Neural crest cell (in vitro differentiated cells): ENCODE measurements at regions not wholly inside any gene's neighbourhood (a gene's known extent, or its start where the extent isn't known, plus 50 kb on each side); places are given as distances from the start of the nearest gene placed in this dataset.

ENCODE experiments used
- DNase-seq: peaks from one replicate; pipeline ENCODE4 v3.0.0; 2021; ENCODE audit warnings: low read depth, mixed read lengths, low spot score
- H3K27ac Mint-ChIP-seq: one replicate; pipeline ENCODE4 v1.8.0; 2021; ENCODE audit warnings: mild to moderate bottlenecking, mixed read lengths; ENCODE audit not compliant: unreplicated experiment
- H3K27me3 Mint-ChIP-seq: 2 replicates; pipeline ENCODE4 v1.8.0; 2021; ENCODE audit warnings: low read depth, mild to moderate bottlenecking, mixed read lengths
- H3K36me3 Mint-ChIP-seq: 2 replicates; pipeline ENCODE4 v1.8.0; 2021; ENCODE audit warnings: low read depth, mild to moderate bottlenecking, mixed read lengths
- H3K4me1 Mint-ChIP-seq: 2 replicates; pipeline ENCODE4 v1.8.0; 2021; ENCODE audit warnings: mixed read lengths
- H3K4me3 Mint-ChIP-seq: one replicate; pipeline ENCODE4 v1.8.0; 2021; ENCODE audit warnings: mild to moderate bottlenecking, mixed read lengths
- H3K9me3 Mint-ChIP-seq: 2 replicates; pipeline ENCODE4 v1.8.0; 2021; ENCODE audit warnings: mixed read lengths
- TF ChIP-seq, protein P1 (sequence below): fragments of 200-600 bp; sonication (generic); conservative IDR thresholded peaks from 2 replicates; pipeline ENCODE4 v1.5.0; 2021; ENCODE audit warnings: antibody characterized with exemption, mild to moderate bottlenecking

DNA sequence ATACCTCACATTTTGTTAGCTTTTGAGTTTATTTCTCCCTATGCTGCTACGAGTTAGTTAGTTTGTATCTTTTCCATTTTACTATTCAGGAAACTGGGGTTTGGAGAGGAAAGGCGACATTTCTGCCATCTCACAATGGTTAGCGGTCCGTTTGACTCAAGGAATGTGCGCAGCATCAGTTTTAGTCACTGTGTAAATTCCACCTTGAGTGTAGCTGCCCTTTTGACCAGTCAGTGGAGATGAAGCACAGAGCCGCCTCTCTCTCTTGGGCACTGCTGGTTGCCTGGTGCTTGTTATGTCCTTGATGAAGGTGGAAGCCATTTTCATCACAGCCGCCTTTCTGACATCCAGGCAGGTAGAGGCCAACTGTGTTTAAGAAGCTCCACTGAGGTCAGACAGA is 185.5 kb downstream of the SCP2D1 start:
- H3K36me3 Mint-ChIP-seq = no peaks in the 10 kb centered on the region
- H3K4me3 Mint-ChIP-seq = no peak overlapping the region

DNA sequence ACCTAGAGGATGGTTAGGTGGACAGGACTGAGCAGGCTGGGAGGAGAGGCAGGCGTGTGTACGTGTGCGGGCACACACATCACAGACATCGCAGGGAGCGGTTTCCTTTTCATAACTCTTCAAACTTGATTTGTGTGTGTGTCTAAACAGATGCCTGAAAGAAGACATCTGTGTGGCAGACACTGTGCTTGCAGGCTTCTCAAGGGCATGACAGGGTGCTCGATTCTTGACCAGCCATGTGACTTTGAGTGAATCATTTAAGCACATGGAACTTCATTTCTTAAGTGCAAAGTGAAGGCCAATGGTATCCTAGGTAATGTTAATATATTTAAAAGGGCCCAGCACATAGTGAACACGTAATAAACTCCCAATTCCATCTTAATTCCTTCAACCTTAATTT is 186.5 kb downstream of the SCP2D1 start:
- Mint-ChIP-seq H3K4me1 (no peaks in the 10 kb centered on the region), H3K9me3 (no peaks in the 10 kb centered on the region), H3K4me3 (no peak overlapping the region), H3K27ac (no peak overlapping the region), H3K27me3 (peaks cover 13% of the 10 kb centered on the region), H3K36me3 (no peaks in the 10 kb centered on the region)
- DNase-seq = no peak
- TF ChIP-seq, protein P1, sequence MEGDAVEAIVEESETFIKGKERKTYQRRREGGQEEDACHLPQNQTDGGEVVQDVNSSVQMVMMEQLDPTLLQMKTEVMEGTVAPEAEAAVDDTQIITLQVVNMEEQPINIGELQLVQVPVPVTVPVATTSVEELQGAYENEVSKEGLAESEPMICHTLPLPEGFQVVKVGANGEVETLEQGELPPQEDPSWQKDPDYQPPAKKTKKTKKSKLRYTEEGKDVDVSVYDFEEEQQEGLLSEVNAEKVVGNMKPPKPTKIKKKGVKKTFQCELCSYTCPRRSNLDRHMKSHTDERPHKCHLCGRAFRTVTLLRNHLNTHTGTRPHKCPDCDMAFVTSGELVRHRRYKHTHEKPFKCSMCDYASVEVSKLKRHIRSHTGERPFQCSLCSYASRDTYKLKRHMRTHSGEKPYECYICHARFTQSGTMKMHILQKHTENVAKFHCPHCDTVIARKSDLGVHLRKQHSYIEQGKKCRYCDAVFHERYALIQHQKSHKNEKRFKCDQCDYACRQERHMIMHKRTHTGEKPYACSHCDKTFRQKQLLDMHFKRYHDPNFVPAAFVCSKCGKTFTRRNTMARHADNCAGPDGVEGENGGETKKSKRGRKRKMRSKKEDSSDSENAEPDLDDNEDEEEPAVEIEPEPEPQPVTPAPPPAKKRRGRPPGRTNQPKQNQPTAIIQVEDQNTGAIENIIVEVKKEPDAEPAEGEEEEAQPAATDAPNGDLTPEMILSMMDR = no peak

More for the DNA sequence above, 185.5 kb downstream of the SCP2D1 start:
- TF ChIP-seq, protein P1 = no peak
- no peak for DNase-seq
- peaks cover 6% of the 10 kb centered on the region for H3K27me3 Mint-ChIP-seq
- H3K27ac Mint-ChIP-seq = no peak overlapping the region
- peaks cover 3% of the 10 kb centered on the region for H3K9me3 Mint-ChIP-seq
- H3K4me1 Mint-ChIP-seq = no peaks in the 10 kb centered on the region

DNA sequence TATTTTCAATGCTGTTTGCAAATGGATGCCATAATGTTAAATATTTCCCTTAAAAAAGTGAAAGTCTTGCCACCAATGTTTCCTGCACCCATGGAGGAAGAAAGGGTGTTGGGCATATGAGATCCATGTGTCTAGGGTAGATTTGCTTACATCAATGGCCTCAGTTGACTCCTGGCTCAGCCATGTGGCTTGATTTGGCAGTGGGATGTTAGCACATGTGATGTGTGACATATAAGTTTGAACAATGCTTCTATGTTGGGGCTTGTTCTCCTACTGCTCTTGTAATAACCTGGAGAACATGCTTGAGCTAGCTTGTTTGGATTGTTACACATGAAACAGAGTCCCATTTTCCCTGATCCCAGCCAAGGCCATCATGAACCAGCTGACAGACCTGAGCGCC is 187.6 kb downstream of the SCP2D1 start:
- Mint-ChIP-seq H3K27ac (no peak overlapping the region), H3K36me3 (no peaks in the 10 kb centered on the region), H3K27me3 (peaks cover 13% of the 10 kb centered on the region), H3K4me3 (no peak overlapping the region), H3K4me1 (no peaks in the 10 kb centered on the region), H3K9me3 (no peaks in the 10 kb centered on the region)
- no peak for DNase-seq
- TF ChIP-seq, protein P1 = no peak

DNA sequence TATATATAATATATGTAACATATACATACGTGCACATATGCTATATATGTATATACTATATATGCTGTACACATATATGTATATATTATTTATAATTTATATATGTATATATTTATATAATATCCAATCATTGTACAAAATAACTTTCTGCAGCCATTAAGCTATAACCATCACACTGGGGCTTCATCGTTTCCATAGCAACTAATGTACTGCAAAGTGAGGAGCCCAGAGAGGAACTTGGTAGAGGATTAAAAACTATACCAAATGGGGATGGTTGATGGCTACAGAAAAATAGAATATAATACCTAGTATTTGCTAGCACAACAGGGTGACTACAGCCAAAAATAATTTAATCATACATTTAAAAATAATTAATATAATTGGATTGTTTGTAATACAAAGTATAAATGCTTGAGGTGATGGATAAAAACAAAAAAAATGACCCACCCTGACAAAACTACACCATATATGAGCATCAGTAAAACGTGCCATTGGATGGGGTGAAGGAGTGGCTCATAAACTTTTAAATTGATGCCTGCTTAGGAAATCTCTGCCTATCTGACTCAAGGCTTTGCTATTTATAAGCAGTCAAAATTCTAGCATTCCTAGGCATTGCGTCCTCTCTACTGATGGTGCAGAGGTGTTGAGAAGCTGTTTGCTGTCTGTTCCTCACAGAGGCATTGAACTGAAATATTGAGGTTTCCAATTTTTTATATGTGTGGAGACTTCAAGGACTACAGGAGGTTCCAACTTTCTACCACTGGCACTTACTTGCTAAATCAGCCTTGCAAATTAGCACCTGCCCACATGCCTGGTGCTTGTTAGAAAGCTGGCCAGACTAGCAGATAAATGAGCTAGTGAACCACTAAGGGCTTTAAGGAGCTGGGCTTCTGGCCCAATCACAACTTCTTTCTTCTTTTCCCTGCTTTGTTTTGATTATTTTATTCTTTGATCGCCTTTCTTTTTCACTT is 190.1 kb downstream of the SCP2D1 start:
- Mint-ChIP-seq H3K27ac (no peak overlapping the region), H3K36me3 (no peaks in the 10 kb centered on the region), H3K27me3 (peaks cover 17% of the 10 kb centered on the region), H3K4me1 (no peaks in the 10 kb centered on the region), H3K9me3 (no peaks in the 10 kb centered on the region), H3K4me3 (no peak overlapping the region)
- TF ChIP-seq, protein P1 = no peak
- no peak for DNase-seq

DNA sequence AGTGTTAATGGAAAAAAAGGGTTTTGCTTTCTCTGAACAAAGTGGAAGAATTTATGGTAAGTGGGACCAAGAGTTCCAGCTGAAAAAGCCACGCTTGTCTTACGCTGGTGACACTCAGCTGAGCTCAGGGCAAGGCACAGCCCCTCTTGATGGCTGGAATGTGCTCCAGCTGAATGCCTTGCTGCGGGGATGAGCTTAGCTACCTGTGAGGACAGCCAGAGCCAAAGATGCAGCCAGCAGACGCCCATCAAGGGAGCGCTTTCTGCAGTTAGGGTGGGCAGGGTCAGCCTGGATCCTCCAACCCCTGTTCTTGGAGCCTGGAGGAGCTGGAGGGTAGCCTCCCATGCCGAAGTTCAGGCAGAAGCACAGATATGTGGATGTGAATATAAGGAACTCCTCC is 191.4 kb downstream of the SCP2D1 start:
- Mint-ChIP-seq H3K9me3 (no peaks in the 10 kb centered on the region), H3K27ac (no peak overlapping the region), H3K4me1 (no peaks in the 10 kb centered on the region), H3K27me3 (peaks cover 15% of the 10 kb centered on the region), H3K4me3 (no peak overlapping the region), H3K36me3 (no peaks in the 10 kb centered on the region)
- DNase-seq = no peak
- TF ChIP-seq, protein P1 = no peak
